ENCODE measurements at regions not wholly inside any gene's neighbourhood (a gene's known extent, or its start where the extent isn't known, plus 50 kb on each side); places are given as distances from the start of the nearest gene placed in this dataset.

DNA sequence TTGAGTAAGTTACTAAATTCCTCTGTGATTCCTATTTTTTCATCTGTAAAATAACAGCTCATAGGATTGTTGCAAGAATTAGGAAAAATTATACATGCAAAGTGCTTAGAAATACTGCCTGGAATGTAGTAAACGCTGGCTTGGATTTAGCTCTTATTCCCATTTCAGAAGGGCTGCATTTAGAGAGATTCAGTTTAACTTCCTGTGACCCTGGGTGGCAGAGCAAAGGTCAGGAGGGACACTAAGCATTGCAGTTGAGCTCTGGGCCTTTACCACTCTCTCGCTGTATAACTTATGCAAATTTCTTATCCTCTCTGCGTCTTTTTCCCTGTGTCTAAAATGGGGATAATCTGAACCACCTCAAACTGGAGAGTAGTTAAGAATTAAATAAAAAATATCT is 241.0 kb upstream of the POU3F1 start:
- TF ChIP-seq, protein P1, sequence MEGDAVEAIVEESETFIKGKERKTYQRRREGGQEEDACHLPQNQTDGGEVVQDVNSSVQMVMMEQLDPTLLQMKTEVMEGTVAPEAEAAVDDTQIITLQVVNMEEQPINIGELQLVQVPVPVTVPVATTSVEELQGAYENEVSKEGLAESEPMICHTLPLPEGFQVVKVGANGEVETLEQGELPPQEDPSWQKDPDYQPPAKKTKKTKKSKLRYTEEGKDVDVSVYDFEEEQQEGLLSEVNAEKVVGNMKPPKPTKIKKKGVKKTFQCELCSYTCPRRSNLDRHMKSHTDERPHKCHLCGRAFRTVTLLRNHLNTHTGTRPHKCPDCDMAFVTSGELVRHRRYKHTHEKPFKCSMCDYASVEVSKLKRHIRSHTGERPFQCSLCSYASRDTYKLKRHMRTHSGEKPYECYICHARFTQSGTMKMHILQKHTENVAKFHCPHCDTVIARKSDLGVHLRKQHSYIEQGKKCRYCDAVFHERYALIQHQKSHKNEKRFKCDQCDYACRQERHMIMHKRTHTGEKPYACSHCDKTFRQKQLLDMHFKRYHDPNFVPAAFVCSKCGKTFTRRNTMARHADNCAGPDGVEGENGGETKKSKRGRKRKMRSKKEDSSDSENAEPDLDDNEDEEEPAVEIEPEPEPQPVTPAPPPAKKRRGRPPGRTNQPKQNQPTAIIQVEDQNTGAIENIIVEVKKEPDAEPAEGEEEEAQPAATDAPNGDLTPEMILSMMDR (IDR thresholded peaks at IDR 0.05) = no peak
- TF ChIP-seq EZH2 (IDR thresholded peaks at IDR 0.05) (no peak), EZH2phosphoT487 (IDR thresholded peaks at IDR 0.05) (no peak)
